Stimulated activated CD4-positive, alpha-beta T cell treated with anti-CD3 and anti-CD28 coated beads, Interleukin-12 subunit alpha, Interleukin-12 subunit beta, amount 100 ng/mL, for 48 hours (primary cell): ENCODE measurements at regions not wholly inside any gene's neighbourhood (a gene's known extent, or its start where the extent isn't known, plus 50 kb on each side); places are given as distances from the start of the nearest gene placed in this dataset.
"Not testable (repeated sequence)": the region's sequence is repeated elsewhere in the genome, so short reads cannot be mapped to it uniquely, and the experiment has no call there.

Experiments
- DNase-seq, 3 donors: peaks; one replicate each; pipeline ENCODE4 v3.0.0-alpha.2; 2020; ENCODE audit warnings: low read depth in 2 of 3, low spot score in 1 of 3

DNA sequence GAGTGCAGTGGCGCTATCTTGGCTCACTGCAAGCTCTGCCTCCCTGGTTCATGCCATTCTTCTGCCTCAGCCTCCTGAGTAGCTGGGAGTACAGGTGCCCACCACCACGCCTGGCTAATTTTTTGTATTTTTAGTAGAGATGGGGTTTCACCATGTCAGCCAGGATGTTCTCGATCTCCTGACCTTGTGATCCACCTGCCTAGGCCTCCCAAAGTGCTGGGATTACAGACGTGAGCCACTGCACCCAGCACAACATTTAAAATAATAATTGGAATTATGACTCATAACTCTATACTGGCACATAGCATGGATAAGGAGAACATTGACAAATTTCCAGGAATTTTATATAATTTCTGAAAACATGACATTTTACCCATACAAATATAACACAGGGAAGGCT, 54.2 kb downstream of the DBET start:
- DNase-seq = not testable (repeated sequence)

DNA sequence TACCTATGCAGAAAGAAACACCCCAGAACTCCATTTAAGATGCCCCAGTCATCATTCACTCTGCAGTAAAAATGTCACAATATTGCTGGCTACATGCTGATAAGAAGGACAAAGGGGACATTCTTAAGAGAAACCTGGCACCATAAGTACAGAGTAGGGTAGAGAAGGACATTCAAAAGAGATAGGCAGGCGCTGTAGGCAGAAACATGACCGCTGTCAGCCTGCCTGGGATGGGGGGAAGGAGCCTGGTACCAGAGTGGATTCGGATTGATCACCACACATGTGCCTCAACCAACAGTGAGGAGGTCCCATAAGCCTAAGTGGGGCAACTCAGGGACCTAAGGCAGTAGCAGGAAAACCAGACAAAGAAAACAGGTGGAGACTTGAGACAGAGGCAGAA, 54.1 kb upstream of the DUX4 start:
- not testable (repeated sequence) for DNase-seq

DNA sequence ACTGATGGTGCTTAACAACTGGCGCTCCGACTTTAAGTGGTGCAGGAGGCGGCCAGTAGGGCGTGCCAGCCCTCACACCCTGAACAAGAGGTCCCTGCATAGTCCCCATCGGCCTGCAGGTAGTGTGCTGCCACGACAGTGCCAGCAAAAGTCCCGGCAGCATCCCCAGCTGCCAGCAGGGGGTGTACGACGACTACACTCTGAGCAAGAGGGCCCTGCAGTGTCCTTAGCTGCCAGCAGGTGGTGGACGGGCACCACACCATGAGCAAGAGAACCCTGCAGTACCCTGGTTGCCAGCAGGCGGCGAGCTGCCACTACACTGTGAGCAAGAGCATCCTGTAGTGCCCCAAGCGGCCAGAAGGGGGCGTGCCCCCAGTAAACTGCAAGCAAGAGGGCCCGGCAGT, 53.5 kb upstream of the DUX4 start:
- peak in 1 of 3 donors; percentile 24 for DNase-seq

DNA sequence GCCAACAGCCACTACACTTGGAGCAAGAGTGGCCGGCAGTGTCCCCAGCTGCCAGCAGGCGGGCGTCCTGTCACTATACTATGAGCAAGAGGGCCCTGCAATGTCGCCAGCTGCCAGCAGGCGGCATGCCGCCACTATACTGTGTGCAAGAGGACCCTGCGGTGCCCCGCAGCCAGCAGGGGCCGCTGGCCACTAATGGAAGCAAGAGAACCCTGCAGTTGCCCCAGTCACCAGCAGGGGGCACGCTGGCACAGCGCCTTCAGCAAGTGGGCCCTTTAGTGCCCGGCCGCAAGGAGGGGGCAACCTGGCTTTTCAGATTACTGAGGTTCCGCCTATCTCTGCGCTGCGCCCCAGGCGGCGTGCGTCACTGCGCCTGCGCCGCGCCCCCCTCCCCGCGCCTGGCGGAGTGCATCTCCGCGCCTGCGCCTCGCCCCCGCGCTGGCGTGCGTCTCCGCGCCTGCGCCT, 53.0 kb upstream of the DUX4 start:
- DNase-seq = peak in 1 of 3 donors; percentile 20

DNA sequence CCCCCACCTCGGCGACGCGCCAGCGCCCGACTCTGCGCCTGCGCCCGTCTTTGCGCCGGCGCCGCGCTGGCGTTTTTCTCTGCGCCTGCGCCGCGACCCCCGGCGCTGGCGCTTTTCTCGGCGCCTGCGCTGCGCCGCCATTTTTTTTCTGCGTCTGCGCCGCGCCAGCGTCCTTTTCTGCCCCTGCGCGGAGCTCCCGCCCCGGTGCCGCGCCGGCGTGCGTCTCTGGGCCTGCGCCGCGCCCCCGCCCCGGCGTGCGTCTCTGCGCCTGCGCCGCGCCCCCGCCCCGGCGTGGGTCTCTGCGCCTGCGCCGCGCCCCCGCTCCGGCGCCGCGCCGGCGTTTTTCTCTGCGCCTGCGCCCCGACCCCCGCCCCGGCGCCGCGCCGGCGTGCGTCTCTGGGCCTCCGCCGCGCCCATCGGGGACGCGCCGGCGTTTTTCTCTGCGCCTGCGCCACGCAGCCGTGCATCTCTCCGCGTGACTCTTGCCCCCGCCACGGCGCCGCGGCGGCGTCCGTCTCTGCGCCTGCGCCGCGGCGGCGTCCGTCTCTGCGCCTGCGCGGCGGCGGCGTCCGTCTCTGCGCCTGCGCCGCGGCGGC, 52.4 kb upstream of the DUX4 start:
- not testable (repeated sequence) for DNase-seq

DNA sequence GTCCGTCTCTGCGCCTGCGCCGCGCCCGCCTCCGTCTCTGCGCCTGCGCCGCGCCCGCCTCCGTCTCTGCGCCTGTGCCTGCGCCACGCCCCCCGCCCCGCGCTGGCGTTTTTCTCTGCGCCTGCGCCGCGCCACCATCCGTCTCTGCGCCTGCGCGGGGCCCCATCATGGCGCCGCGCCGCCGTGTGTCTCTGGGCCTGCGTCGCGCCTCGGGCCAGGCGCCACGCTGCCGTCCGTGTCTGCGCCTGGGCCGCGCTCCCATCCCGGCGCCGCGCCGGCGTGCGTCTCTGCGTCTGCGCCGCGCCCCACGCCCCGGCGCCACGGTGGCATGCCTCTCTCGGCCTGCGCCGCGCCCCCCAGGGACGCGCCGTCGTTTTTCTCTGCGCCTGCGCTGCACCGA, 51.8 kb upstream of the DUX4 start:
- DNase-seq = no peak

DNA sequence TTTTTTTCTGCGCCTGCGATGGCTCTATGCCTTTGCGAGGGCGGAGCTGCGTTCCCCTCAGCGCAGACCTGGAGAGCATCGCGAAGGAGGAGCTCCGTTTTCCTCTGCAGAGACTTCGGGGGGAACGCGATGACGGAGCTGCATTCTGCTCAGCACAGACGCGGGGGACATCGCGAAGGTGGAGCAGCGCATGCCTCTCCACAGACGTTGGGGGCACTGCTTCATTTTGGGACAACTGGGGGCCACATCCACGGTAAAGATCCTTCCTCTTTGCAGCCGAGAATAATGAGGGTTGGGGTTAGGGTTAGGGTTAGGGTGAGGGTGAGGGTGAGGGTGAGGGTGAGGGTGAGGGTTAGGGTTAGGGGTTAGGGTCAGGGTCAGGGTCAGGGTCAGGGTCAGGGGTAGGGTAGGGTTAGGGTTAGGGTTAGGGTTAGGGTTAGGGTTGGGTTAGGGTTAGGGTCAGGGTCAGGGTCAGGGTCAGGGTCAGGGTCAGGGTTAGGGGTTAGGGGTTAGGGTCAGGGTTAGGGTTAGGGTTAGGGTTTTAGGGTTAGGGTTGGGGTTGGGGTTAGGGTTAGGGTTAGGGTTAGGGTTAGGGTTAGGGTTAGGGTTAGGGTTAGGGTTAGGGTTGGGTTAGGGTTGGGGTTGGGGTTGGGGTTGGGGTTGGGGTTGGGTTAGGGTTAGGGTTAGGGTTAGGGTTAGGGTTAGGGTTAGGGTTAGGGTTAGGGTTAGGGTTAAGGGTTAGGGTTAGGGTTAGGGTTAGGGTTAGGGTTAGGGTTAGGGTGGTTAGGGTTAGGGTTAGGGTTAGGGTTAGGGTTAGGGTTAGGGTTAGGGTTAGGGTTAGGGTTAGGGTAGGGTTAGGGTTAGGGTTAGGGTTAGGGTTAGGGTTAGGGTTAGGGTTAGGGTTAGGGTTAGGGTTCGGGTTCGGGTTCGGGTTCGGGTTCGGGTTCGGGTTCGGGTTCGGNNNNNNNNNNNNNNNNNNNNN, 51.1 kb upstream of the DUX4 start:
- DNase-seq = peak in 1 of 3 donors; percentile 61
